Activated T-cell treated with anti-CD3 and anti-CD28 coated beads for 4 hours (primary cell): ENCODE measurements at regions not wholly inside any gene's neighbourhood (a gene's known extent, or its start where the extent isn't known, plus 50 kb on each side); places are given as distances from the start of the nearest gene placed in this dataset.
A peak's percentile ranks its signal among the peaks of the same experiment; 100 is the strongest.
"Not testable (repeated sequence)": the region's sequence is repeated elsewhere in the genome, so short reads cannot be mapped to it uniquely, and the experiment has no call there.

Source experiments
- DNase-seq: peaks from one replicate; pipeline ENCODE4 v3.0.0-alpha.2; 2020

DNA sequence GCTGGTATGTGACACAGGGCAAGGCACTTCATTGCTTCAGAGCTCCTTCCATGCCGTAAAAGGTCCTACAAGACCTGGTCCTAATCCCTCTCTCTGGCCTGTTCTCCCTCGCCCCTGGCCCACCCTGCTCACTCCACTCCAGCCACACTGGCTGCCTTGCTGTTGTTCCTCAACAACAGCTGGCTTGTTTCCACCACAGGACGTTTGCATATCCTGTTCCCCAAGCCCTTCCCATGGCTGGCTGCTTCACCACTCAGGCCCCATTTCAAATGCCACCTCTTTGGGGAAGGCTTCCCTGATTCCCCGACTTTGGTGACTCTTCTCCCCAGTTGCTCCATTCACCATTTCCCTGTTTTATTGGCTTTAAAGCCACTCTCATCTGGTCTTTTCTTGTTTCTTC, 129.1 kb upstream of the ALDH3B2 start:
- DNase-seq, result not testable (repeated sequence)

DNA sequence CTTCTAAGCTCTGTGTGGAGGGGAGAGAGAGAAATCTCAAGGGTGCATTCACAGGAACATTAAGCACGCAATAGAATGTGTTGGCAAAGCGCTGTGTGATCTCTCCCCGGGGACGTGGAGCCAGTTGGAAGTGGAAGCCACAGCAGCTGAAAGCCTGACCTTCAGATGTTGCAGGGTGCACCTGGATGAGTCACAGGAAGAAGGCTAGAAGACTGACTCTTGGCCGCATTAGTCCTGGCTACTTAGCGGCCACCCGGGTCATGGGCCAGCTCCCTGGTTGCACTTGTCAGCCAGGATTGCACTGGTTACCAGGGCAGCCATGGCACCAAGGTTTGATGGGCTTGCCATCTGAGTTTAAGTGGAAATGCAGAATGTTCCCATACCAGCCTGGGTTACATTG, 128.6 kb upstream of the ALDH3B2 start:
- not testable (repeated sequence) for DNase-seq

DNA sequence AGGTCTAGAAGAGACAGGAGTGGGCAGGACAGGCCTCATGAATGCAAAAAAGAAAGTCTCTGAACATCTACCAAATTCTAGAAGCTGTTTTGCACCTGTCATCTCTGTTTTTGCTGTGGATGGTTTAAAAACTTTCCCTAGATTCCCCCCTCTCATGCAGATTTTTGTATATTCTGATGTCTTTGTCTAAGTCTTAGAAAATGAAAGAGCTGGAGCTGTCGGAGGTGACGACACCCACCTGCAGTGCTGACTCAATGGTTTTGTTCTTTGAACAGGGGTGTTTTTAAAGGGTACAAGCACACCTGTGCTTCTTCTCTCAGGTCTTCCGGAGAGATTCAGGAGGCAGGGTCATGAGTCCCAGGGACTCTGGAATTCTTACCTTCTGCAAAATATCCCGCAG, 128.2 kb upstream of the ALDH3B2 start:
- not testable (repeated sequence) for DNase-seq

DNA sequence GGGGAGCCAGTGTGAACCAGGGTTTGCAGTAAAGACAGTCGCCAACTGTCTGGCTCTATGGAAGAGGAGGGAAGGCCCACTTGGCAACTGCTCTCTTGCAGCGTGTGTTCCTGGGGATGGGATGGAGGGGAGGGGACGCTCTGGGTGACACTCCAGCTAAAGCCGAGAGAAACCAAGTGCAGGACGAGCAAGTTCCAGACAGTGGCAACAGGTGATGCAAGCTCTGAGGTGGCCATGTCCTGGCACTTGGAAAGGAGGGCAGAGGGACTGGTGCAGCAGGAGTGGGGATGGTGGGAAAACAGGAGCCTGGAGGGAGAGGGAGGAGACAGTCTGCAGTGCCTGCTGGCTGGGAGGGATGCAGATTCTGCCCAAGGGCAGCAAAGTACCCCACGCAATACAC, 127.0 kb upstream of the ALDH3B2 start:
- not testable (repeated sequence) for DNase-seq

DNA sequence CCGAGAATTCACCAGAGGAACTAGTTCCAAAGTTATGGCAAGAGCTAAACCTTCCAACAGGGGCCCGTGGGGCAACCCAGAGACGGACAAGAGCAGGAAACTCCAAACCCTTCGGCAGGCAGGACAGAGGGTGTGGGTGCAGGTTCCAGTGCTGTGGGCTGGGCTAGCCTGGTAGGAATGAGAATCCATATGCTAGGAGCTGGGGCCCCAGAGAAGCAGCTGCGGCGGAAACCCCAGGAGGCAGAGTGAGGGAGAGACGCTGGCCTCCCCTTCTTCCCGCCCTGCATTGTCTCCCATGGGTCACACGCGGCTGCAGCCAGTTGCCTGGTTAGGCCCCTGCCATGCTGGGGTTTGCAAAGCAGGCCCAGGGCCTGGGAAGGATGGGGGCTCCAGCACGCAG, 126.2 kb upstream of the ALDH3B2 start:
- not testable (repeated sequence) for DNase-seq

DNA sequence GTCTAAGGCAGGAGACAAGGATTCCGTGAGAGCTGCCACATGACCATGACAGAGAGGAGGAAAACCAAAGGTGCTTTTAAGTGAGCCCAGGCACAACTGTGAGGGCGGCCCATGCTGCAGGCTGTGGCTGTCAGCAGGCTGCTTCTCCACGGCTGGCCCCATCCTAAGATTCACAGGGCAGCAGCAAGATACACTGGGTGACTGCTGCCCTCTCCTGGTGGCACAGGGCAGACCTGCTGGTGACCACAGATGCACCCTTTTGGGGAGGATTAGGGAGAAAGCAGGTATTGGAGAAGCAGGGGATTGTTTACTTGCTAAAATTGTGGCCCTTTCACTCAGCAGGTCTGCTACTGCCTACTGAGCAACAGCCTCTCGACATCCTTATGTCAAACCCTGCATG, 125.4 kb upstream of the ALDH3B2 start:
- DNase-seq, result not testable (repeated sequence)

DNA sequence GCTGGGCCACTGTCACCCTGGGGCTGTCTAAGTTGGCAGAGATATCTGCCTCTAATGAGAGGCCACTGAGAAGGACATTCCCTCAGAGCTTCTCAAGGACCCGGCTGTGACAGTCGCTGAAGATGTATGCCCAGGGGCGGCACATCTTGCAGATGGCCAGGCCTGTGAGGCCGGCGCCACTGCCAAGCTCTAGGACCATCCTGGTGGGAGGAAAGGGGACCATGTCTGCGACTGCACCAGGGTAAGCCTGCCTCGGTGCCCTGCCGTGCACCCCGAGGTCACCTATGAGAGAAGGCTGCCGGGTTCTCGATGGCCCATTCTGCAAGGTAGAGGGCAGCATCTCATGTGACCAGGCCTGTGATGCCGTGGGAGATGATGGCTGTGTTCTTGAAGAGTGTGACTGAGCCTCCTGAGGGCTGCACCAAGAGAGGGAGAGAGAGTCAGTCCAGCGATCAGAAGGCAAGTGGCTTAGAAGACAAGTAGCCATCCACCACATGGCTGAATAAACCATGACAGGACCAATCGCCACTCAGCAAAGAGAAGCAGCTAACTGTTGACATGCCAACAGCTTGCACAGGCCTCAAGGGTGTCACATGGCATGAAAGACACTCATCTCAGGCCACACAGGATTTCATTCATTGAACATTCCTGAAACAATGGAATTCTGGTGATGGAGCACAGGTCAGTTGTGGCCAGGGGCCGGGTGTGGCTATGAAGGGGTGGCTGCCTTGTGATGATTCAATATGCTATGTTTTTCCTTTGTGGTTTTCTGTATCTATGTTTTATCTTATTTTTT, 123.5 kb upstream of the ALDH3B2 start:
- DNase-seq, result not testable (repeated sequence)

DNA sequence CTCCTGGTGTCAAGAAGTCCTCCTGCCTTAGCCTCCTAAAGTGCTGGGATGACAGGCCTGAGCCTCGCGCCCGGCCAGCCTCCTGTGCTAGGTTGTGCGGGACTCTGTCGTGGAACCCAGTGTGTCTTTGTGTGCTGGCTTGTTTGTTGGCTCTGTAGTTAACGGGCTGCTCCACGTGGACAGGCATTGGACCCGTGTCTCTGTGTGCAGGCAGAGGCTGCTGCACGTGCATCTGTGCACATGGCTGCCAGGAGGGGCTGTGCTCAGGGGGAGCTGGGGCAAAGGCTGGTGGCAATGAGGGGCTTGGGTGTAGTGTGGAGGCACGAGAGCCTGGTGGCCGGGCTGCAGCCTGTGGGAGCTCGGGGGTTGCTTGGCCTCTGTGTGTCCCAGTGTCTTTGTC, 121.3 kb upstream of the ALDH3B2 start:
- no peak for DNase-seq

DNA sequence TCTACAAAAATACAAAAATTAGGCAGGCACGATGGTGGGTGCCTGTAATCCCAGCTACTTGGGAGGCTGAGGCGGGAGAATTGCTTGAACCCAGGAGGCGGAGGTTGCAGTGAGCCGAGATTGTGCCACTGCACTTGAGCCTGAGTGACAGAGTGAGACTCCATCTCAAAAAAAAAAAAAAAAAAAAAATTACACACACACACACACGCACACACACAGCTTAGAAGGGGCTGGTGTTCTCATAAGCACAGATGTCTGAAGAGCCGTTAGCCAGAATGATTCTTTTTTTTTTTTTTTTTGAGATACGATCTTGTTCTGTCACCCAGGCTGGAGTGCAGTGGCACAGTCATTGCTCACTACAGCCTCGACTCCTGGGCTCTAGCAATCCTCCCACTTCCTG, 119.3 kb upstream of the ALDH3B2 start:
- not testable (repeated sequence) for DNase-seq

DNA sequence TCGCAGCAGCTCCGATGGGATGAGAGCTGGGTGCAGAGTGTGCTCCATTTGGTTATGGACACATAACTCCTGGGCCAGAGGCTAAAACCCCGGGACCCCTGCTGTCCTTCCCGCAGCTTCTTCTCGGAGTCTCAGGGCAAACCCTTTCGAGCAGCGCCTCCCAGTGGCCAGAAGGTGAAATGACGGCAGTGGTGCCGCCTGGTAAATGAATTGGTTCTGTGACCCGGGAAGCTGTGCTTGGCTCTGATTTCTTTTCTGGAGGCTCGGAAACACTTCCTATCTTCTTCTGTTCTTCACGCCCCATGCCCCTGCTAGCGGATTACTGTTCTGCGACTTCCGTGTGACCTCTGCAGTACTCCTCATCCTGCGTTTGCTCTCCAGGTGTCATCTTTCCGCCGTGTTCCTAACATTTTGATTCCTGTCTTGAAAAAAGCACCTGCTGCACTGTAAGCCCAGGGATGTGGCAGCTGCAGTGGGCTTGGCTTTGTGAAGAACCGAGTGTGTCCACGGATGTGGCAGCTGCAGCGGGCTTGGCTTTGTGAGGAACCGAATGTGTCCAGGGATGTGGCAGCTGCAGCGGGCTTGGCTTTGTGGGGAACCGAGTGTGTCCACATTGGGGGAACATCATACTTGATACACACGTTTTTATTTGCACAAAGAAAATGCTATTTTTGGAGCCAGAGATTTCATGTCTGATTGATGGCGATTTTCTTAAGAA, 118.0 kb upstream of the ALDH3B2 start:
- peak; percentile 33 for DNase-seq

DNA sequence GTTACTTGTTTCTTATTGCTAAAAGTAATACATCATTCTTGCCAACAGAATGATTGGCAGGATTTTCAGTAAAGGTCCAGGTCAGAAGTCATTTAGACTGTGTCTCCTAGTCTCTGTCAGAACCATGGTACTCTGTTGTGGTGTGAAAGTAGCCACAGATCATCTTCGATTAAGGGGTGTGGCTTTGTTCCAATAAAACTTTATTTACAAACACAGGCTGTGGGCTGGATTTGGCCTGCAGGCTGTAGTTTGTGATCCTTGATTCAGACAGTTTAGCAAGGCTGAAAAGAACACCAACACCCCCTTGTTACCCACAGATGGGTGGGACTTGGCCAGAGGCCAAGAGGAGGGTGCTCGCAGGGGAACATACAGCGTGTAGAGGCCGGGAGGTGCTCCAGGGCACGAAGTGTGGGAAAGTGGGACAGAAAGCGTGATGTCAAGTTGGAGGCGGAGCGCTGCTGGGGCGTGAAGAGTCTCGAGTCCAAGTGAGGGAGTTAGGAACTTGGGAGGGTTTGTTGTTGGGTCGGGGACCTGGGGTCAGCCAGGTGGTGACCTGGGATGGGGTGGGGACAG, 117.3 kb upstream of the ALDH3B2 start:
- DNase-seq, result not testable (repeated sequence)

DNA sequence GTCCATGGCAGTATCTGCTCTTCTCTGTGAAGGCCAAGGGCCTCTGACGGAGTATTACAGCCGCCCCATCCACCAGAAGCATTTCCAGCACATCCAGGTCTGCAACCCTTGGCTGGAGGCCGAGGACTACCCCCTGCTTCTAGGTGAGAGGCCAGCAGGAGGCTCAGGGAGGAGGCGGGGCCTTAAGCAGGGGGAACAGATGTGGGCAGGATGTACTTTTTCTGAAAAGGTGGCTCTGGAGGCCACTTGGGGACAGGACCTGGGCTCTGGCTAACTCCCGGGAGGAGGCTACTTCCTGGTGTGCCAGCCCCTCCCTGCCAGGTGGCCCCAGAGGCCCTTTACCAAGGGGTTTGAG, 113.9 kb upstream of the ALDH3B2 start:
- DNase-seq, result not testable (repeated sequence)

DNA sequence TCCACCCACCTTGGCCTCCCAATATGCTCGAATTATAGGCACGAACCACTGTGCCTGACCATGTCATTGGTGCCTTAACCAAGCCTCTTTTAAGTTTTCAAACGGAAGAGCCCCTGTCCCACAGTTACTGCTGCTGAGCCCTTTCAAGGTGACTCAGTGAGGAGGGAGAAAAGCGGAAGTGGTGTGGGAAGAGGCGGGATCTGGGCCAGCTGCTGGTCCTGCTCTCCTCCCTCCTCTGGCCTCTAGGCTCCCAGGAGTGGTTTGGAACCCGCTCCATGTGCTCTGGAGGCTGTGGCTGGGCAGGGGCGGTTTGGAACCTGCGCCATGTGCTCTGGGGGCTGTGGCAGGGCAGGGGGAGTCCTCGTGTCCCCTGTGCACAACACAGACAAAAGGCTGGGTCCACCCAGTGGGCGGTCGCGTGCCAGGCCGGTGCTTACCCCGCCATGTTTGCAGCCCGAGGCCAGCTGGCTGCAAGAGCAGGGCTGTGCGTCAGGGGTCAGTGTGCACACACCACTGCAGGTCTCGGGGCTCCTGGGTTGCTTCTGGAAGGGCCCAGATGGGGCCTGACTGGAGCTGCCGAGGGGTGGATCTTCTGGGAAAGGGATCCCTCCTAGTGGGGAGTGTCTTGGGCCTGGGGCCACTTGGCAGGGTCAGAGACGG, 113.4 kb upstream of the ALDH3B2 start:
- DNase-seq, result not testable (repeated sequence)

DNA sequence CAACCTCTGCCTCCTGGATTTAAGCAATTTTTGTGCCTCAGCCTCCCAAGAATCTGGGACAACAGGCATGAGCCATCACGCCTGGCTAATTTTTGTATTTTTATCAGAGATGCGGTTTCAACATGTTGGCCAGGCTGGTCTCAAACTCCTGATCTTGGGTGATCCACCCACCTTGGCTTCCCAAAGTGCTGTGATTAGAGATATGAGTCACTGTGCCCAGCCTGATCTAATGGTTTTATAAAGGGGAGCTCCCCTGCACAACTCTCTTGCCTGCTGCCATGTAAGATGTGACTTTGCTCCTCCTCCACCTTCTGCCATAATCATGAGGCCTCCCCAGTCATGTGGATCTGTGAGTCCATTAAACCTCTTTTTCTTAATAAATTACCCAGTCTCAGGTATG, 107.5 kb upstream of the ALDH3B2 start:
- DNase-seq, result not testable (repeated sequence)

DNA sequence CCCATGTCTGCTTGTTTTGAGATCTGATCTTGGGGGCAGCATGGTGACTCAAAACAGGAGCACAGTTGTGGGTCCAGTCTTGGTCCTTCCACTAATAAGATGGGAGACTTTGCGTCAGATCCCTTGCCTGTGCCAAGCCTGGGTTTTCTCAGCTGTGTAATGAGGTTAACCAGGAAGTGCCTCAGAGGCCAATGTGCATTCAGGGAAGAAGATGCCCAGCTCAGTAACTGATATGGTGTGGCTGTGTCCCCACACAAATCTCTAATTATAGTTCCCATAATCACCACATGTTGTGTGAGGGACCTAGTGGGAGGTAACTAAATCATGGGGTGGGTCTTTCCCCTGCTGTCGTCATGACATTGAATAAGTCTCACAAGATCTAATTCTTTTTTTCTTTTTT, 107.1 kb upstream of the ALDH3B2 start:
- not testable (repeated sequence) for DNase-seq

DNA sequence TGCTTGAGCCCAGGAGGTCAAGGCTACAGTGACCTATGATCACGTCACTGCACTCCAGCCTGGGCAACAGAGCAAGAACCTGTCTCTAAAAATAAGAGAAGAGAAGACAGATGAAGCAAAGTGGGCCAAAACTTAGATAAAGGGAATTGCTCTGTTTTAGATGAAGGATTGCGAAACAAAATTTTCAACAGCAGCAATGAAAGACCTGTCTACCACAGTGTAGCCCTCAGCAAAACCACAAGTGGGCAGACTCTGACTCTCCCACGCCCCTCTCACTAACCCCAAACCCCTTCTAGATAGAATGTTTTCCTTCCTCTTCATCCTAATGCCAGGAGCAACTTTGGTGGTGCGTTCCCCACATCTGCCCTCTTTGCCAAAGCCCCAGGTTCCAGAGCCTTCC, 105.6 kb upstream of the ALDH3B2 start:
- no peak for DNase-seq

DNA sequence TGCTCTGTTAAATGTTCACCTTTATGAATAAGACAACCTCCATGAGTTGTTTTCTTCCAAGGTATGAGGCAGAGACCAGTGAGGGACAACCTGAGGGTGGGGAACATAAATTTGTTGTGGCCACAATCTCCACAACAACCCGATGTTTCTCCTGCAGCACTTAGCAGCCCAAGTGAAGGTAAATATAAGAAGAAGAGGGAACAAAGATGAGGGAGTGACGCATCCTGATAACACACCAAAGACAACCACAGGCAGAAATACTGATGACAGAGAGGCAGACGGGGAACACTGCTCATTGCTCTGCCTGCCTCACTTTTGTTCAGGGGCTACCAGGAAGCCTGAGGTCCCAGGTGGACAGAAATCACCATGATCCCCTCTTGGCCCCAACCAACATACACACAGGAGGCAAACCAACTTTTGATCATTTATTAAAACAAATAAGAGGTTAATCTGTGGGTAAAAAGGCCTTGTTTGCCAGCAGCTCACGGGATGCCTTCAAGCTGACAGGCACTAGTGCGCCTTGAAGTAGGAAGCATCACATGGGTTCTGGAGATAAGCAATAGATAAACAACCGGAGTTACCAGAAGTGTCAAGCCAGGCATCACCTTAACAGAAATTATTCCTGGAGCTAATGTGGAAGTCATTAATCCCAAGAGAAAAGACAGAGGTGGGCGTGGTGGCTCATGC, 104.9 kb upstream of the ALDH3B2 start:
- DNase-seq, result not testable (repeated sequence)

DNA sequence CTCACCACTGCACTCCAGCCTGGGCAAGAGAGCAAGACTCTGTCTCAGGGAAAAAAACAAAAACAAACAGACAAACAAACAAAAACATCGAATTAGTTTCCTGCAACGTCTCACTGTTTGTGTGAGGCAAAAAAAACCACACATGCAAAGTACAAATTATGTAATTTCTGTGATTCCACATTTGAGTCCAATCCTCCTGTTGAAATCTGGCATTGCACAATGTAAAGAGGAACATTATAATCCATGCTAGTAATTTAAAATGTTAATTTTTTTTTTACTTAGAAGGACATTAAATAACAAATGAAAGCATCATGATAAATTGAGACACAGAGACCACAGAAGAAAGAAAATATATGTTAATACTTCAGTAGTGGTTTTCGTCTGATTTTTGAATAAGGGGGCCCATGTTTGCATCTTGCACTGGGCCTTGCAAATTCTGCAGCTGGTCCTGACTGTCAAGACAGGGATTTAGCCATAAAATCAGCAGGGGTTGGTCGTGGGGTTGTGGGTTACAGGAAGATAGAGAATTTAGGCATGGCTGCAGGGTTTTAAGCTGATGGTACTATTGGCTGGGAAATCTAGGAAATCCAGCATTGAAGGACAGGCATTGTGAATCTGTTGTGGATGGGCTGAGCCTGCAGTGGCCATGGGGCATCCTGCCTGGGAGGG, 102.6 kb upstream of the ALDH3B2 start:
- no peak for DNase-seq

DNA sequence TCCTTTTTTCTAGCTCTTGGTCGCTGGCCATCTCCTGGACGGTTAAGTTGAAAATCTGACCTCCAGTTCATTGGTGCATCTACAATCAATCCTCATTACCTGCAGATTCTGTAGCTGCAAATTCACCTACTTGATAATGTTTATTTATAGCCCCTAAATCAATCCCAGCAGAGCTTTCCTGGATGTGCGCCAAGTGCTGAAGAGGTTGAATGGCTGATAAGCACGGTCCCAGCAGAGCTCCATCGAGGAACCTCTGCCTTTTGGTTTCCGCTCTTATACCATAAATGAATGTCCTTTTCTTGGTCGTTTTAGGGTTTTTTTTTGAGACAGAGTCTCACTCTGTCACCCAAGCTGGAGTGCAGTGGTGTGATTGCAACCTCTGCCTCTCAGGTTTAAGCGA, 99.8 kb upstream of the ALDH3B2 start:
- DNase-seq, result not testable (repeated sequence)

DNA sequence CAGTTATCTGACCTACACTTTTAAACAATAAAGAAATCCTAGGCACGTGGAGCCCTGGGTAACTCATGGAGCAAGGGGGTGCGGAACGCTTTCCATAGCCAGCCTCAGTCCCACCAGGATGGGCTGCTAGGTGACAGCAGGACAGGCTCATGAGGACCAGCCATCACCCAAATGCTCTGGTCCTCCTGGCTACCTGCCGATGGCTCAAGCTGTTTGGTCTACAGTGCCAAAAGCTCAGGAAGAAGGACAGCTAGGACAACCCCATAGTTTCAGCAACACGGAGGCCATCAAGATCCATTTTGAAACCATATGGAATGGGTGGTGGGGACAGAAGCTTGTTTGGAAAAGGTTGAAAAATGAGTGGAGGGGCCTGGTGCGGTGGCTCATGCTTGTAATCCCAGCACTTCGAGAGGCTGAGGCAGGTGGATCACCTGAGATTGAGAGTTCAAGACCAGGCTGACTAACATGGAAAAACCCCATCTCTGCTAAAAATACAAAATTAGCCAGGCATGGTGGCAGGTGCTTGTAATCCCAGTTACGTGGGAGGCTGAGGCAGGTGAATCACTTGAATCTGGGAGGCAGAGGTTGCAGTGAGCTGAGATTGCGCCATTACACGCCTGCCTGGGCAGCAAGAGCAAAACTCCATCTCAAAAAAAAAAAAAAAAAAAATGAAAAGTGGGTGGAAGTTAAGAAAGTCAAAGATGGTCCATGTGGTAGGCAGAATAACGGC, 93.7 kb upstream of the ALDH3B2 start:
- DNase-seq, result not testable (repeated sequence)

DNA sequence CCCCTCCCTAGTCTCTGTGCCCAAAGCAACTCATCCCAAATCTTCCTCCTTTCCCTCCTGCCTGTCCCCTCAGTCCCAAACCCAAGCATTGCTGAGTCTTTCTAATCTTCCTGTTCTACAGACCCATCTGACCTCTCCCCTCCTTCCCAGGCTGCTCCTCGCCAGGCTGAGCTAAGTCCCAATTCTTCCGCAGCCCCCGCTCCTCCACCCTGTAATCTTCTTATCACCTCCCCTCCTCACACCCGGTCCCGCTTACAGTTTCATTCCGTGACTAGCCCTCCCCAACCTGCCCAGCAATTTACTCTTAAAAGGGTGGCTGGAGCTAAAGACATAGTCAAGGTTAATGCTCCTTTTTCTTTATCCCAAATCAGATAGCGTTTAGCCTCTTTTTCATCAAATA, 86.8 kb upstream of the ALDH3B2 start:
- not testable (repeated sequence) for DNase-seq

DNA sequence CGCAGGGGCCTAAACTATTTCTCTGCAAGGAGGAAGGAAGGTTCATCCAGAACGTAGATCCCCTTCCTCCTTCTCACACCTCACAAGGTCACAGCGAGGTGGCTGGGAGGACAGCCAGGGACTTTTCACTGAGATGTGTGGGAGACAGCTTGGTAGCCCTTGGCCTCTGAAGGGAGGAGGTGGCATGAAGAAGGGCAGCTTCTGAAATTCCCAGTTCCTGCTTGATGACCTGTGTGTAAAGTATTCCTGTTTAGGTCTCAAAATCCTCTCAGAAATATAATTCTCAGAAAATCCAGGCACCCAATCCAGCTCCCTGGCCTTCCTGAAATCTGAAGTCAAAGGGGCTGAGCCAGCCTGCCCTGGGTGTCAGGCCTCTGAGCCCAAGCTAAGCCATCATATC, 84.9 kb upstream of the ALDH3B2 start:
- DNase-seq, result not testable (repeated sequence)
